Keratinocyte (primary cell): ENCODE measurements at regions not wholly inside any gene's neighbourhood (a gene's known extent, or its start where the extent isn't known, plus 50 kb on each side); places are given as distances from the start of the nearest gene placed in this dataset.

ENCODE experiments used
- CTCF ChIP-seq, 3 experiments: IDR thresholded peaks in 1 of 3; conservative IDR thresholded peaks in 1 of 3; optimal IDR thresholded peaks in 1 of 3; 2 replicates in 2 of 3; 3 replicates in 1 of 3; pipeline versions ENCODE3 to v1.5.1; 2011; ENCODE audit warnings: low read length in 3 of 3, mild to moderate bottlenecking in 3 of 3, moderate library complexity in 2 of 3, control low read depth in 1 of 3, inconsistent platforms in 1 of 3; ENCODE audit not compliant: insufficient read depth in 2 of 3; ENCODE audit errors: extremely low read depth in 1 of 3
- EZH2 ChIP-seq: IDR thresholded peaks from one replicate; pipeline ENCODE4 v1.6.1; 2012; ENCODE audit warnings: inconsistent platforms, mild to moderate bottlenecking, low read length, moderate library complexity

- TF ChIP-seq CTCF (optimal IDR thresholded peaks at IDR 0.05 in 1 of 3, IDR thresholded peaks at IDR 0.05 in 1 of 3, conservative IDR thresholded peaks at IDR 0.05 in 1 of 3; ENCODE audit: extremely low read depth in 1 of 3, insufficient read depth in 2 of 3, low read length in 3 of 3), result no peak
- no peak for TF ChIP-seq EZH2
Observed at GRCh38 chr6:115545672-115545986, 515.1 kb downstream of the FRK start.
